SJSA1 (cell line): ENCODE measurements at regions not wholly inside any gene's neighbourhood (a gene's known extent, or its start where the extent isn't known, plus 50 kb on each side); places are given as distances from the start of the nearest gene placed in this dataset.

Experiments used
- DNase-seq, 2 experiments: peaks; one replicate each; pipeline ENCODE4 v3.0.0-alpha.2; 2015 to 2020; ENCODE audit warnings: low spot score in 2 of 2, low read depth in 1 of 2
- H3K27ac ChIP-seq: fragments of 250-450 bp; sonication (Bioruptor Pico); 2 replicates; pipeline ENCODE4 v1.5.1; 2020; ENCODE audit warnings: mild to moderate bottlenecking, moderate library complexity
- H3K27me3 ChIP-seq: fragments of 250-450 bp; sonication (Bioruptor Pico); replicated peaks from 2 replicates; pipeline ENCODE4 v1.5.1; 2020; ENCODE audit warnings: mild to moderate bottlenecking, moderate library complexity
- H3K36me3 ChIP-seq: fragments of 250-450 bp; sonication (Bioruptor Pico); 2 replicates; pipeline ENCODE4 v1.5.1; 2020; ENCODE audit warnings: mild to moderate bottlenecking
- H3K4me1 ChIP-seq: fragments of 250-450 bp; sonication (Bioruptor Pico); replicated peaks from 2 replicates; pipeline ENCODE4 v1.6.1; 2021; ENCODE audit warnings: mild to moderate bottlenecking
- H3K4me3 ChIP-seq: fragments of 250-450 bp; sonication (Bioruptor Pico); 2 replicates; pipeline ENCODE4 v1.5.1; 2020; ENCODE audit warnings: mild to moderate bottlenecking
- H3K9me3 ChIP-seq: fragments of 250-450 bp; sonication (Bioruptor Pico); replicated peaks from 2 replicates; pipeline ENCODE4 v1.5.1; 2020; ENCODE audit warnings: mild to moderate bottlenecking

- no peak overlapping the region for H3K4me3 ChIP-seq
- no peaks in the 10 kb centered on the region for H3K36me3 ChIP-seq
- no peaks in the 10 kb centered on the region for H3K9me3 ChIP-seq
- H3K4me1 ChIP-seq: peaks cover 19% of the 10 kb centered on the region
- H3K27ac ChIP-seq: no peak overlapping the region
- no peaks in the 10 kb centered on the region for H3K27me3 ChIP-seq
- no peak for DNase-seq
Measured at GRCh38 chr1:23639460-23640095, 52.0 kb upstream of the RPL11 start.

- no peak for DNase-seq
- Histone ChIP-seq H3K27me3 (no peaks in the 10 kb centered on the region), H3K4me1 (peaks cover 24% of the 10 kb centered on the region), H3K27ac (no peak overlapping the region), H3K36me3 (no peaks in the 10 kb centered on the region), H3K9me3 (no peaks in the 10 kb centered on the region), H3K4me3 (no peak overlapping the region)
Measured at GRCh38 chr1:23638786-23639241, 52.8 kb upstream of the RPL11 start.

- Histone ChIP-seq H3K27ac (no peak overlapping the region), H3K4me3 (no peak overlapping the region), H3K4me1 (peaks cover 29% of the 10 kb centered on the region), H3K9me3 (no peaks in the 10 kb centered on the region), H3K36me3 (no peaks in the 10 kb centered on the region), H3K27me3 (no peaks in the 10 kb centered on the region)
- no peak for DNase-seq
Measured at GRCh38 chr1:23638188-23638619, 53.4 kb upstream of the RPL11 start.

- Histone ChIP-seq H3K9me3 (no peaks in the 10 kb centered on the region), H3K27me3 (no peaks in the 10 kb centered on the region), H3K4me1 (peaks cover 51% of the 10 kb centered on the region), H3K36me3 (no peaks in the 10 kb centered on the region), H3K27ac (no peak overlapping the region), H3K4me3 (no peak overlapping the region)
- DNase-seq: no peak
Measured at GRCh38 chr1:23636009-23636408, 55.6 kb upstream of the RPL11 start.

- peaks cover 61% of the 10 kb centered on the region for H3K4me1 ChIP-seq
- no peaks in the 10 kb centered on the region for H3K36me3 ChIP-seq
- DNase-seq: peak; percentile 68 to 92
- H3K27me3 ChIP-seq: no peaks in the 10 kb centered on the region
- H3K9me3 ChIP-seq: no peaks in the 10 kb centered on the region
- H3K4me3 ChIP-seq: peak overlapping the region; percentile 39
- peak overlapping the region; percentile 65 for H3K27ac ChIP-seq
Measured at GRCh38 chr1:23634840-23635651, 56.6 kb upstream of the RPL11 start.

- Histone ChIP-seq H3K27ac (no peak overlapping the region; the same call in 1 of the 2 replicates), H3K4me3 (no peak overlapping the region), H3K27me3 (no peaks in the 10 kb centered on the region), H3K36me3 (no peaks in the 10 kb centered on the region), H3K9me3 (no peaks in the 10 kb centered on the region), H3K4me1 (peaks cover 64% of the 10 kb centered on the region)
- no peak for DNase-seq
Measured at GRCh38 chr1:23634518-23634839, 57.1 kb upstream of the RPL11 start.

GRCh38 chr1:23632479-23633160, 59.0 kb upstream of the RPL11 start:
- DNase-seq: peak in 1 of 2 experiments; percentile 78

GRCh38 chr1:23629708-23630290, 61.8 kb upstream of the RPL11 start:
- Histone ChIP-seq H3K4me1 (peaks cover 57% of the 10 kb centered on the region), H3K9me3 (no peaks in the 10 kb centered on the region), H3K27ac (no peak overlapping the region), H3K27me3 (no peaks in the 10 kb centered on the region), H3K36me3 (no peaks in the 10 kb centered on the region), H3K4me3 (no peak overlapping the region)
- no peak for DNase-seq

More at GRCh38 chr1:23632479-23633160, 59.0 kb upstream of the RPL11 start:
- H3K27me3 ChIP-seq: no peaks in the 10 kb centered on the region
- no peaks in the 10 kb centered on the region for H3K36me3 ChIP-seq
- H3K27ac ChIP-seq: no peak overlapping the region; the same call in 1 of the 2 replicates
- H3K9me3 ChIP-seq: no peaks in the 10 kb centered on the region
- no peak overlapping the region for H3K4me3 ChIP-seq
- peaks cover 70% of the 10 kb centered on the region for H3K4me1 ChIP-seq

GRCh38 chr1:23628951-23629387, 62.6 kb upstream of the RPL11 start:
- Histone ChIP-seq H3K36me3 (no peaks in the 10 kb centered on the region), H3K9me3 (no peaks in the 10 kb centered on the region), H3K27ac (no peak overlapping the region), H3K4me1 (peaks cover 58% of the 10 kb centered on the region), H3K4me3 (no peak overlapping the region), H3K27me3 (no peaks in the 10 kb centered on the region)
- no peak for DNase-seq

GRCh38 chr1:23627069-23627735, 64.4 kb upstream of the RPL11 start:
- H3K4me3 ChIP-seq: no peak overlapping the region
- no peaks in the 10 kb centered on the region for H3K9me3 ChIP-seq
- H3K4me1 ChIP-seq: peaks cover 47% of the 10 kb centered on the region

GRCh38 chr1:23625929-23626535, 65.6 kb upstream of the RPL11 start:
- Histone ChIP-seq H3K27me3 (no peaks in the 10 kb centered on the region), H3K4me1 (peaks cover 36% of the 10 kb centered on the region), H3K9me3 (no peaks in the 10 kb centered on the region), H3K36me3 (no peaks in the 10 kb centered on the region), H3K4me3 (no peak overlapping the region), H3K27ac (no peak overlapping the region)
- DNase-seq: no peak

More at GRCh38 chr1:23627069-23627735, 64.4 kb upstream of the RPL11 start:
- no peak for DNase-seq
- Histone ChIP-seq H3K27me3 (no peaks in the 10 kb centered on the region), H3K27ac (no peak overlapping the region), H3K36me3 (no peaks in the 10 kb centered on the region)

GRCh38 chr1:23625459-23625858, 66.1 kb upstream of the RPL11 start:
- no peak for DNase-seq
- Histone ChIP-seq H3K27ac (no peak overlapping the region), H3K9me3 (no peaks in the 10 kb centered on the region), H3K36me3 (no peaks in the 10 kb centered on the region), H3K27me3 (no peaks in the 10 kb centered on the region; the same call in 1 of the 2 replicates), H3K4me1 (peaks cover 30% of the 10 kb centered on the region), H3K4me3 (no peak overlapping the region)

- DNase-seq: peak; percentile 79 to 89
- H3K4me3 ChIP-seq: no peak overlapping the region
Measured at GRCh38 chr1:23624440-23624839, 65.1 kb upstream of the ID3 start.

More at GRCh38 chr1:23624440-23624839, 65.1 kb upstream of the ID3 start:
- Histone ChIP-seq H3K4me1 (peaks cover 27% of the 10 kb centered on the region), H3K27ac (peak overlapping the region; percentile 19), H3K27me3 (peaks cover 10% of the 10 kb centered on the region), H3K9me3 (no peaks in the 10 kb centered on the region), H3K36me3 (no peaks in the 10 kb centered on the region)
